ENCODE measurements at regions not wholly inside any gene's neighbourhood (a gene's known extent, or its start where the extent isn't known, plus 50 kb on each side); places are given as distances from the start of the nearest gene placed in this dataset.

DNA sequence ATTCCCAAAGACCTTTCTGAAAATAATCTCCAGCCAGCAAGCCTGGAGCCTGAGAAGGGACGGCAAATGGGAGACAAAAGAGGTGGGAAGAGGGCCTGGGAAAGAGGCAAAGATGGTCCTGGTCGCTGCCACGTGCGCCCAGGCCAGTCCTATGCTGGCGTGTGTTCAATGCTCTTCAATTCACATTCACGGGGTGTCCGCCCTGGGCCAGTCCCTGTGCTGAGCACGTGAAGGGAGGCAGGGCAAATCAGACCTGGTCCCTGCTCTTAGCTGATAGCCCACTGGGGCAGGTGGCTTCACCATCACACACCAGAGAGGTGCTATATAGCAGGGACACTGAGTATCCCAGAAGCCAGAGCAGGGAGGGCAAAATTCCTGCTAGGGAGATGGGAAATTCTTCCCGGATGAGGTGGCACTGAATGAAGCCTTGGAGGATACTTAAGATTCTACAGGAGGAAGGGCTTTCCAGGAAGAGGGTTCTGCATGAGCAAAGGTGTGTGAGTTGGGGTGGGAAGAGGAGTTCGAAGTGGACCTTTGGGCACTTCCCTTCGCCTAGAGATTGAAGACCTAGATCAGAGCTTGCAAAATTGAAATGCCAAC, 148.2 kb downstream of the CHST1 start:
- H3K9me3 ChIP-seq (replicated peaks): no peaks in the 10 kb centered on the region
- H3K4me3 ChIP-seq: no peak overlapping the region
- H3K36me3 ChIP-seq: no peaks in the 10 kb centered on the region
- no peak for DNase-seq
- H3K27me3 ChIP-seq: no peaks in the 10 kb centered on the region
- no peaks in the 10 kb centered on the region for H3K4me1 ChIP-seq
- H3K27ac ChIP-seq: no peak overlapping the region

DNA sequence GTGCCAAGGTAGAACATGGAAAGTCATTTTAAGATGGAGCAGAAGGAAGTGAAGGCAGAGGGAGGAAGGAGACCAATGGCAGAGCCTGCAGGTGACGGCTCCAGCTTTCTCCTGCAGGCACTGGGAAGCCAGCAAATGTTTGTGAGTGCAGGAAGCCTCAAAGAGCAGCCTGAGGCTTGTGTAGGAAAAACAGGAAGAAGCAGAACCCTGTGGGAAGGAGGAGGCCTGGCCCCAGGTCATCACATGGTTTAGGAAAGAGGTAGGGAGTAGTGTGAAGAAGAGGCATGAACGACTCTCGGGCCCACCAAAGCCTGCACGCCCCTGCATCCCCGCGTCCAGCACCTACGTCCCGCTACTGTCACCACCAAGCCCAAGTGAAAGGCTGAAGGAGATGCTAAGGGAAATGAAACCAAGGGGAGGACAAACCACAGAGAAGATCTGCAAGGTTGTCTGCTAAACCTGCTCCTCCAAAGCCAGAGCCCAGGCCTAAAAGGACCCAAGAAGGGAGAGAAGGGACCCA, 151.5 kb downstream of the CHST1 start:
- Histone ChIP-seq H3K4me3 (no peak overlapping the region), H3K36me3 (no peaks in the 10 kb centered on the region), H3K9me3 (replicated peaks) (no peaks in the 10 kb centered on the region), H3K4me1 (no peaks in the 10 kb centered on the region), H3K27me3 (0 out of 2 replicates have a peak, but pooled peaks cover 3% of the 10 kb centered on the region), H3K27ac (no peak overlapping the region)
- no peak for DNase-seq

DNA sequence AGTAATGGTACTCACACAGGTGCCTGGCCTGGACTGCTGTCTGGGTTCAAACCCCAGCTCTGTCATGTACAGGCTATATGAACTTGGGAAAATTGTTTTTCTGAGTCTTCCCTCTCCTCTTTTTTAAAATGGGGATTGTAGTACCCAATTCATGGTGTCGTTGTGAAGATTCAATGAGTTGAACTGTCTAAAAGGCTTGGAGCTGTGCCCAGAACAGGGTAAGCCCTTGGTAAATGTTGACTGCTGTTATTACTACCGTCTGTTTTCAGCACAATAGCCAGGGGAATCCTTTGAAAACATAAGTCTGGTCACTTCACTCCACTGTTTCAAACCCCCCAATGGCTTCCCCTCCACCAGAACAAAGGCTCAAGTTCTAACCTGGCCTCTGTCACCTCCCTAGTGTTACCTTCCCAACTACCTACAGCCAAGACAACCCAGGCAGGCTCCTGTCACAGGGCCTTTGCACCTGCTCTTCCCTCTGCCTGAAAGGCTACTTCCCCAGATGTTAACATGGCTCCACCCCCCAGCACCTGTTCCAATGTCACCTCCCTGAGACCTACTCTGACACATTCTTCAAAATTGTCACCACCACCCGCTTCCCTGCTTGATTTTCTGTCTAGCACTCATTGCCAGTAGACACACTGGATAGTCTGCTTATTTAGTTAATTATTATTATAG, 152.8 kb downstream of the CHST1 start:
- Histone ChIP-seq H3K36me3 (no peaks in the 10 kb centered on the region), H3K27me3 (0 out of 2 replicates have a peak, but pooled peaks cover 4% of the 10 kb centered on the region), H3K4me1 (no peaks in the 10 kb centered on the region), H3K27ac (no peak overlapping the region), H3K9me3 (replicated peaks) (no peaks in the 10 kb centered on the region), H3K4me3 (no peak overlapping the region)
- DNase-seq: no peak

DNA sequence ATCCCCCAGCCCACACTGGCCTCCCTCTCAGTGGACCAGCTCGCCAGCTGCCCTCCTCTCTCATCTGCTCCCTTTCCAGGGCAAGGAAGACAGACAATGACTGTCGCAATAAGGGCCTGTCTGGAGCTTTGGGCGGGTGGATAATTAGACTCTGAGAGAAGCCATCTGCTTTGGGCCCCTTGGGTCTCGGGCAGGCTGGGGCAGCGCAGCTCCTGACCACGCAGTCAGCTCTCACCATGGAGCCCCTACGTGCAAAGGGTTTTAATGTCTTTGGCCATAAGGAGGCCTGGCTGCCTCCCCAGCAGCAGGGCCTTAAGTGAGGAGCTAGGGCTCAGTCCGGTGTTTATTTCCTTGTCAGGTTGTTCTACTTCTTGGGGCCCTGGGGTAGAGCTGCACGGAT, 153.9 kb downstream of the CHST1 start:
- Histone ChIP-seq H3K4me3 (no peak overlapping the region), H3K36me3 (no peaks in the 10 kb centered on the region), H3K27ac (no peak overlapping the region), H3K4me1 (no peaks in the 10 kb centered on the region), H3K9me3 (replicated peaks) (0 out of 2 replicates have a peak, but pooled peaks cover 4% of the 10 kb centered on the region), H3K27me3 (0 out of 2 replicates have a peak, but pooled peaks cover 4% of the 10 kb centered on the region)
- DNase-seq: no peak

DNA sequence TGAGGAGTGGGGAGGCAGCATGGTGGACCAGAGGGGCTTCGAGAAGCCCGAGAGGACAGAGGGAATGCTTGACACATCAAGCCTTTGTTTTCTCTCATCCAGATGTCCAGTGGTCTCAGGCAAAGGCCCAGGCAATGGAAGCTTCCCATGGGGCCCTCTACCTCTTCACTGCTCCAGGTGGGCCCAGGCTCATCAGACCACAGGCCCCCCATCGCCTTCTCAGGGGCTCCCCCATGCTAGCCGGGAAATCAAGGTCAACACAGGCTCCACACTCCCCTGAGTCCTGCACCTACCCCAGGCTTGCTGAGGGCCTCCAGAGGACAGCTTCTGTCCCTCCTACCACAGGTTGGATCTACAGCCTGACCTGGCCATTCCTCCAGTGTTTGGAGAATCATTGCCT, 157.5 kb downstream of the CHST1 start:
- H3K4me3 ChIP-seq: no peak overlapping the region
- H3K27ac ChIP-seq: no peak overlapping the region
- no peaks in the 10 kb centered on the region for H3K36me3 ChIP-seq
- DNase-seq: no peak
- 0 out of 2 replicates have a peak, but pooled peaks cover 4% of the 10 kb centered on the region for H3K27me3 ChIP-seq
- 0 out of 2 replicates have a peak, but pooled peaks cover 4% of the 10 kb centered on the region for H3K9me3 ChIP-seq (replicated peaks)
- H3K4me1 ChIP-seq: no peaks in the 10 kb centered on the region

DNA sequence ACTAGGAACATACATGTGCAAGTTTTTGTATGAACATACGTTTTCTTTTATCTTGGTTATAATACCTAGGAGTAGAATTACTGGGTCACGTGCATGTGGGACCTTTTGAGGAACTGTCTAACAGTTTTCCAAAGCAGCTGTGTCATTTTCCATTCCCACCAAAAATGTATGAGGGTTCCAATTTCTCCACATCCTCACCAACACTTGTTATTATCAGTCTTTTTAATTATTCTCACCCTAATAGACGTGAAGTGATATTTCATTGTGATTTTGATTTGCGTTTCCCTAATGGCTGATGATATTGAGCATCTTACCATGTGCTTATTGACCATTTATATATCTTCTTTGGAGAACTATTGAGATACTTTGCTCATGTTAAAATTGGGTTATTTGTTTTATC, 162.1 kb downstream of the CHST1 start:
- no peaks in the 10 kb centered on the region for H3K36me3 ChIP-seq
- H3K9me3 ChIP-seq (replicated peaks): 0 out of 2 replicates have a peak, but pooled peaks cover 4% of the 10 kb centered on the region
- no peak overlapping the region for H3K27ac ChIP-seq
- no peak for DNase-seq
- H3K4me1 ChIP-seq: no peaks in the 10 kb centered on the region
- H3K4me3 ChIP-seq: no peak overlapping the region
- peaks cover 11% of the 10 kb centered on the region; the same call in 1 of the 2 replicates for H3K27me3 ChIP-seq

DNA sequence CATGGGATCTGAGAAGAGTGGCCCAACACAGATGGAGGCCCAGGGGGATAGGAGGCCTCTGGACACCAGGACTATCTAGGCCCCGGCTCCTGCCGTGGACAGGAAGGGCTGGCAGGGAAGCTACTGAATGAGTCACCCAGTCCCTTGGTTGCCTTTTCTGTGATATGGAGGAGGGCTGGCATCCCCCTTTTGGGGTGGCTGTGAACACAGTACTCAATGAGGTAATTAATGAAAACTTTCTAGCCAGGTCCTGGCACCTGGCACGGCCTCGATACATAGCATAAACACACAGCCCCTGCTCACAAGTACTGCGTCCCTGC, 163.2 kb downstream of the CHST1 start:
- no peak overlapping the region for H3K27ac ChIP-seq
- no peak for DNase-seq
- no peaks in the 10 kb centered on the region for H3K36me3 ChIP-seq
- no peaks in the 10 kb centered on the region for H3K4me1 ChIP-seq
- peaks cover 11% of the 10 kb centered on the region; the same call in 1 of the 2 replicates for H3K27me3 ChIP-seq
- H3K4me3 ChIP-seq: no peak overlapping the region
- 0 out of 2 replicates have a peak, but pooled peaks cover 3% of the 10 kb centered on the region for H3K9me3 ChIP-seq (replicated peaks)

DNA sequence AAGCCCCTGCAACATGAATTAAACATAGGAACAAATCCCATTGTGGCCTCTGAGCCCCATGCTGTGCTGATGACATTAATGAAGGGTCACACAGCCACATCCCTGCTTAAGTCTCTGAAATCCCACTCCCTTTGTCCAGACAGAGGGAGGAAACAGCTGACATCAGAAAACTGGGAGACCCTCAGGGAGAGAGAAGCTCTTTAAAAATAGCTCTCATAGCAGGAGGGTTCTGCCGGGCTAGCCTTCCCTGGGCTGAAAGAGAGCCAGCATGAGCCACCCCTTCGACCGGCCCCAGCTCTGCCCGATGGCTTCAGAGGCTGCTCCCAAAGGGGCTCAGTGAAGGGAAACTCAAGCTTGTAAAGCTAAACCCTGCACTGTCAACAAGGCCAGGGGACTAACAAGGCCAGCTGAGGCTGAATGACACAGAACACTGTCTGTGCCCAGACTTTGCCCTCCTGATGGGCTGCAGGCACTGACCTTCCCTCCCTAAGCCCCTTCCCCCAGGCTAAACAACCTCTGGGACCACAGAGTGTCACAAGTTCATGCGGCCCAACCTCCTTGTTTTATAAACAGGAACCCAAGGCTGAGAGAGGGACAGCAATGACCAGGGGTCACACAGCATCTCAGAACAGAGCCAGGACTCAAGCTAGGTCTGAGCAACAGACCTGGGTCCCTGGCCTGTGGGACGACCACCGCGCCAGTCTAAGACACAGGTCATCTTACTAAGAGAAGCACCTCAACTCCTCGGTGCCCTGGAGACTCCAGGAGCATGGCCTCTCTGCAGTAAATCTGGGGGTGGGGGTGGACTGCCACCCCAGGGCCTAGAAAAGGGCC, 163.8 kb downstream of the CHST1 start:
- Histone ChIP-seq H3K4me1 (no peaks in the 10 kb centered on the region), H3K9me3 (replicated peaks) (no peaks in the 10 kb centered on the region), H3K27ac (no peak overlapping the region), H3K36me3 (no peaks in the 10 kb centered on the region), H3K4me3 (no peak overlapping the region), H3K27me3 (peaks cover 11% of the 10 kb centered on the region; the same call in 1 of the 2 replicates)
- no peak for DNase-seq

DNA sequence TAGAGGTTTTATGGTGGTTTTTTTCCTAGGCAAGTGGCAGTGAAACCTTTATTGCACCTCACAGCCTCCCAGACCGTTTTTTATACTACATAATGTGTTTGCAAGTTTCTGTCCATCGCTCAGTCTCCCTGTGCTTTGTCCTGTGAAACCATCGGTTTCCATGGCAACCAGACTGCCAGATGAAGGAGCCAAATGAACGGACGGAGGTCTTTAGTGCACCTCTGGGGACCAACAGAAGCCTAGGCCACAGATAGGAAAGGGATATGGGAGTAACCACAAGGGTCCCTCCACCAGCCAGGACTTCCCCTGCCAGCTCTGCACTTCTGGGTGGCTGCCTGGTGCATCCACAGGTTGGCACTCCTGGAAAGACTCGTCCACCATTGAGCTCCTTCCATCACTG, 165.0 kb downstream of the CHST1 start:
- Histone ChIP-seq H3K9me3 (replicated peaks) (no peaks in the 10 kb centered on the region), H3K4me3 (no peak overlapping the region), H3K36me3 (no peaks in the 10 kb centered on the region), H3K27ac (no peak overlapping the region), H3K27me3 (peaks cover 11% of the 10 kb centered on the region; the same call in 1 of the 2 replicates), H3K4me1 (no peaks in the 10 kb centered on the region)
- DNase-seq: no peak

DNA sequence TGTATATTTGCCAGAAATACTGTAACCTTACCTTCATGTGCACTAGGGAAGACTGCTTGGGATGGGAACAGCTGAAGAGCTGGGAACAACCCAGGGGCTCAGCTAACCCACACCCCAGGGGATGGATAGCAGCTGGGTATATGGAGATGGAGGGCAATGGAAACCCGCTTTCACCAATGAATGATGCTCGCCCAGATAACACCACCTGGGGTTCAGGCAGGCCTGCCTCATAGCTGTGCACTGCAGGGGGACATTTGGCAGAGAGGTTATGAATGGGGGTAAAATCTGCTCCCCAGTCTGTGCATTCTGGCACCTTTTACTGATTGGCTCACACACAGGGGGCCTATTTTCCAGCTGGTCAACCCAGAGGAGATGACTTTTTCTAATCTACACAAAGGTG, 170.7 kb downstream of the CHST1 start:
- no peaks in the 10 kb centered on the region for H3K9me3 ChIP-seq (replicated peaks)
- H3K36me3 ChIP-seq: no peaks in the 10 kb centered on the region

DNA sequence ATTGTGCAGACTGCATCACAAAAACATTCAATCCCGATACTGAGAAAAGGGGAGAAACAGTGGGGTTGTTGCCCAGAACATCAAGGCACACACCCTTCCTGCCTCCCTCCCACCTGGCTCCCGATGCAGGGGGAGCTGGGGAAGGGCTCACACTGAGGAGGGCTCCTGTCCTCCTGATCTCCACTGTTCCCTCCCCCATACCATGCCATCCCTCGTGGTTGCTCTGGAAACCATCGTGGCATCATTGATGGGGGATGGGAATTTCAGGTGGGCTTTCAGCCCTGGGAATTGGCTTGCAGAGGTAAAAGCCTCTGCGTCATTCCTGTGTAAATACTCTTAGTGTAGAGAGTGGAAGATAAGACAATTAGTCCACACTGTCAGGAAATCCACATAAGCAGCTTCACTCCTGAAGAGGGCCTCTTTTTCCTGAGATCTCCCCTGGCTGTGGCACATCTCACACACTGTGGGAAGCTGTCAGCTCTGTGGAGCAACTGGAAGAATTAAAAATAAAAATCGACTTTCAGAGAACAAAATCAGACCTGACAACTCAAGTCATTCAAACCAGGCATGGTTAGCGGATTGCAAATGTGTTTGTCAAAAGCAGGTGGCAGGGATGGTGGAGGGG, 176.0 kb downstream of the CHST1 start:
- DNase-seq: no peak
- H3K27ac ChIP-seq: no peak overlapping the region
- H3K36me3 ChIP-seq: no peaks in the 10 kb centered on the region

More for the DNA sequence above, 170.7 kb downstream of the CHST1 start:
- no peaks in the 10 kb centered on the region for H3K4me1 ChIP-seq
- 0 out of 2 replicates have a peak, but pooled peaks cover 5% of the 10 kb centered on the region for H3K27me3 ChIP-seq
- DNase-seq: no peak
- H3K4me3 ChIP-seq: no peak overlapping the region
- H3K27ac ChIP-seq: no peak overlapping the region

DNA sequence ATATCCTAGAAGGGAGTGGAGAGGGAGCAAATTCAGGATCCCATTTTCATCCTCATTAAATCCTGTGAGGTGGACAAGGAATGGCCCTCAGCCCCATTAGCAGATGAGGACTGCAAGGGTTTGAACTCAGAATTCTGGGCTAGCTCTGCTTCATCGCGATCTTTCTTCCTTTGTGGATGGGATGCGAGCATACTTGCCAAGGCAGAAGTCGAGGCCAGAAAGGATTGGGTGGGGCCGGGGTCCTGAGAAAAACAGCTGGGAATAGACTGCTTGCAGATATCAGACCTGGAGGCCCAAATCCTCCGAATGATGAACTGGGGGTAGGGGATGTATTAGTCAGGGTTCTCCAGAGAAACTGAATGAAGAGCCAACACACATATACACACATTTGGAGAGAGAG, 179.0 kb downstream of the CHST1 start:
- Histone ChIP-seq H3K4me3 (no peak overlapping the region), H3K9me3 (replicated peaks) (no peaks in the 10 kb centered on the region), H3K36me3 (no peaks in the 10 kb centered on the region), H3K27ac (no peak overlapping the region), H3K4me1 (no peaks in the 10 kb centered on the region), H3K27me3 (peaks cover 8% of the 10 kb centered on the region)
- DNase-seq: no peak

More for the DNA sequence above, 176.0 kb downstream of the CHST1 start:
- peaks cover 3% of the 10 kb centered on the region; the same call in 1 of the 2 replicates for H3K27me3 ChIP-seq
- H3K4me1 ChIP-seq: no peaks in the 10 kb centered on the region
- no peaks in the 10 kb centered on the region for H3K9me3 ChIP-seq (replicated peaks)
- no peak overlapping the region for H3K4me3 ChIP-seq

DNA sequence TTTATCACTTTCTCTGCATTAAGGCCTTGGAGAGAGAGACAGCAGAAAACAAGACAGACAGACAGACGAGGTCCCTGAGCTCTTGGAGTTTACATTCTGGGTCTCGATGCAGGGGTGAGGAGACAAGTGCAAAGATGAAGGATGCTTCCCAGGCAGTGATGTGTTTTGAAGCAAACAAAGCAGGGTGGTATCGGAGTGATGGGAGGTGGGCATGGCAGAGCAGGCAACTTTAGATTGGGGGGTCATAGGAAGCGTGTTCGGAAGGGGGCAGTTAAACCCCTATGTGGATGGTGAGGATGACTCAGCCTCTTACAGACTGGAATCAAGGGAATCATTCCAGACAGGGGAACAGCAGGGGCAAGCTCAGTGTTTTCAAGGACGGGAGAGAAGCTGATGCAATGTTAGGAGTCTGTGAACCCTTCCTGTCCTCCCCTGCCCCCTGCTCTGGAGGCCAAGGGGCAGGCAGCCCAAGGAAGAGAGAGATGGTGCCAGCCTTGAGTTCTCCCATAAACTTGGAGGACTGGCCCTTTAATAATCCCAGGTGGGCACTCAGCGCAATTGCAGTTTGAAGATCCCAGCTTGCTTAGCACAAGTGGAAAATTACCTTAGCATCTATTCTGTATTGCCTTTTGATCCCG, 180.2 kb downstream of the CHST1 start:
- Histone ChIP-seq H3K9me3 (replicated peaks) (no peaks in the 10 kb centered on the region), H3K4me1 (no peaks in the 10 kb centered on the region), H3K27me3 (peaks cover 8% of the 10 kb centered on the region), H3K27ac (no peak overlapping the region), H3K4me3 (no peak overlapping the region), H3K36me3 (no peaks in the 10 kb centered on the region)
- DNase-seq: no peak

DNA sequence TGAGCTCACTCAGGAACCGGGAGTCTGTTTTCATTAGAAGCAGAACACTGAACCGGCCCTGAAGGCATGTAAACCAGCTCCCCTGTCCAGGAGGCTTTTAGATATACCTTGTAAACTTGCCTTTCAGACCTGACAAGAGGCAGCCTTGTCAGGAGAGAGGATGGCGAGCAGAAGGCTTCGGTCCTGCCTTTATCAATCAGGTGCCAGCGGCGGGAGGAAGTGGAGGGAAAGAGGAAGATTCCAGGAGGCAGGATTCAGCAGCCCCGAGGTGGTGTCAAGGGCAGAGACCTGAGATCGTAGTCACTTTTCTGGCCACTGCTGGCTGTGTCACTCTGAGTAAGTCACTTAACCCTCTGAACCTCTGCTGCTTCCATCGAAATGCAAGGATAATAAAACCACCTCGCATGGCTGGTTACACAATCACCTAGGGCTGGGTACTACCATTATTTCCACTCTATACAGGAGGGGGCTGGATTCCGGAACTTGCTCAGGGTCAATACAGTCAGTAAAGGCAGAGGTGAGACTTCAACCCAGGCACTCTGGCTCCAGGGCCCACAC, 181.0 kb downstream of the CHST1 start:
- no peak for DNase-seq
- no peak overlapping the region for H3K27ac ChIP-seq
- no peak overlapping the region for H3K4me3 ChIP-seq

More for the DNA sequence above, 181.0 kb downstream of the CHST1 start:
- Histone ChIP-seq H3K36me3 (no peaks in the 10 kb centered on the region), H3K9me3 (replicated peaks) (no peaks in the 10 kb centered on the region), H3K4me1 (no peaks in the 10 kb centered on the region), H3K27me3 (peaks cover 14% of the 10 kb centered on the region)
